ENCODE measurements at regions not wholly inside any gene's neighbourhood (a gene's known extent, or its start where the extent isn't known, plus 50 kb on each side); places are given as distances from the start of the nearest gene placed in this dataset.

- no peaks in the 10 kb centered on the region for H3K9me3 Mint-ChIP-seq
- Histone ChIP-seq H3K27me3 (ENCODE audit: control insufficient read depth, insufficient read depth, low read length) (no peaks in the 10 kb centered on the region), H3K36me3 (ENCODE audit: control insufficient read depth, insufficient read depth, low read length) (no peaks in the 10 kb centered on the region), H3K27ac (ENCODE audit: low read length) (no peak overlapping the region), H3K4me1 (ENCODE audit: control insufficient read depth, insufficient read depth, low read length) (no peaks in the 10 kb centered on the region), H3K9me3 (ENCODE audit: control insufficient read depth, insufficient read depth, low read length) (no peaks in the 10 kb centered on the region), H3K4me3 (ENCODE audit: low read length) (no peak overlapping the region)
- 74% methylated on average over 10 of the region's 10 CpGs for WGBS (ENCODE audit: insufficient coverage)
- ATAC-seq (no peak), DNase-seq (no peak)
- H3K4me3 Mint-ChIP-seq: no peak overlapping the region
- TF ChIP-seq CTCF (IDR thresholded peaks at IDR 0.05): no peak
- no peaks in the 10 kb centered on the region for H3K36me3 Mint-ChIP-seq
- no peak overlapping the region for H3K27ac Mint-ChIP-seq
- intact Hi-C loops (cut with micrococcal nuclease): no loop called here
- H3K4me1 Mint-ChIP-seq: peaks cover 11 to 12% of the 10 kb centered on the region in 2 donors
- H3K27me3 Mint-ChIP-seq (ENCODE audit: low read depth in 2 of 2): peaks cover 4 to 14% of the 10 kb centered on the region in 2 donors
Observed at GRCh38 chr11:116065191-116065895, 561.1 kb upstream of the CADM1 start.

GRCh38 chr11:116062490-116063171 is 558.4 kb upstream of the CADM1 start:
- Mint-ChIP-seq H3K36me3 (no peaks in the 10 kb centered on the region), H3K9me3 (no peaks in the 10 kb centered on the region), H3K4me1 (peaks cover 11 to 12% of the 10 kb centered on the region in 2 donors), H3K27me3 (ENCODE audit: low read depth in 2 of 2) (peaks cover 5 to 19% of the 10 kb centered on the region in 2 donors), H3K4me3 (no peak overlapping the region), H3K27ac (no peak overlapping the region)
- Histone ChIP-seq H3K9me3 (ENCODE audit: control insufficient read depth, insufficient read depth, low read length) (no peaks in the 10 kb centered on the region), H3K4me1 (ENCODE audit: control insufficient read depth, insufficient read depth, low read length) (no peaks in the 10 kb centered on the region), H3K36me3 (ENCODE audit: control insufficient read depth, insufficient read depth, low read length) (no peaks in the 10 kb centered on the region), H3K27me3 (ENCODE audit: control insufficient read depth, insufficient read depth, low read length) (no peaks in the 10 kb centered on the region), H3K4me3 (ENCODE audit: low read length) (no peak overlapping the region), H3K27ac (ENCODE audit: low read length) (no peak overlapping the region)
- no peak for TF ChIP-seq CTCF (IDR thresholded peaks at IDR 0.05)
- no peak for DNase-seq
- ATAC-seq: peak in 1 of 3 donors; percentile 15
- intact Hi-C loops (cut with micrococcal nuclease): no loop called here
- 41% methylated on average over 9 of the region's 11 CpGs for whole genome bisulfite sequencing (ENCODE audit: insufficient coverage)

GRCh38 chr11:116062129-116062489 is 557.9 kb upstream of the CADM1 start:
- H3K4me3 Mint-ChIP-seq: no peak overlapping the region
- no peak overlapping the region for H3K27ac Mint-ChIP-seq
- H3K36me3 ChIP-seq (ENCODE audit: control insufficient read depth, insufficient read depth, low read length): no peaks in the 10 kb centered on the region
- H3K4me3 ChIP-seq (ENCODE audit: low read length): no peak overlapping the region
- no peak for ATAC-seq
- H3K27ac ChIP-seq (ENCODE audit: low read length): no peak overlapping the region
- peaks cover 11 to 12% of the 10 kb centered on the region in 2 donors for H3K4me1 Mint-ChIP-seq
- no peak for TF ChIP-seq CTCF (IDR thresholded peaks at IDR 0.05)
- H3K36me3 Mint-ChIP-seq: no peaks in the 10 kb centered on the region
- H3K9me3 Mint-ChIP-seq: no peaks in the 10 kb centered on the region
- peaks cover 5 to 19% of the 10 kb centered on the region in 2 donors for H3K27me3 Mint-ChIP-seq (ENCODE audit: low read depth in 2 of 2)
- H3K9me3 ChIP-seq (ENCODE audit: control insufficient read depth, insufficient read depth, low read length): no peaks in the 10 kb centered on the region
- DNase-seq: no peak
- H3K27me3 ChIP-seq (ENCODE audit: control insufficient read depth, insufficient read depth, low read length): no peaks in the 10 kb centered on the region
- no peaks in the 10 kb centered on the region for H3K4me1 ChIP-seq (ENCODE audit: control insufficient read depth, insufficient read depth, low read length)
- intact Hi-C loops (cut with micrococcal nuclease): no loop called here
- 85% methylated on average over 3 of the region's 4 CpGs for WGBS (ENCODE audit: insufficient coverage)
